HG03571 (cell line): ENCODE measurements at regions not wholly inside any gene's neighbourhood (a gene's known extent, or its start where the extent isn't known, plus 50 kb on each side); places are given as distances from the start of the nearest gene placed in this dataset.

Experiments
- ATAC-seq: cut with Tn5 transposase; IDR thresholded peaks from one replicate; pipeline ENCODE4 v1.9.1; 2021; ENCODE audit not compliant: unreplicated experiment

DNA sequence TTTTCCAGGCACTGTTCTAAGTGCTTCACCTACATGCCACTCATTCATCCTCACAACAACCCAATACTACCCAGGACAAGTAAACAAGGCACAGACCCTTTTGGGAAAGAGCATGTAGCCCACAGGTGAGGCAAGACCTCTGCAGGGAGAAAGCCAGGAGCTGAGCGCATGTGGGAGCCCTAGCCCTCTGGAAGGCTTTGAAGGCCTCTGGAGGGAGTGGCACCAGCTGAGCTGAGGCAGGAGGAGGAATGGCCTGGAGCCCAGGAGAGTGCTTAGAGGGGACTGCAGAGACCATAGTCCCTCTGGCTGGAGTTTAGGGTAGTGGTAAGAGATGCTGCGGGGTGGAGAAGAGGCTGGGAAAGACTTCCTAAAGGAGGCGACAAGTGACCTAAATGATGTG lies 516.5 kb downstream of the FUT8 start:
- no peak for ATAC-seq

GRCh38 chr14:65933400-65934069 lies 521.0 kb downstream of the FUT8 start:
- no peak for ATAC-seq

DNA sequence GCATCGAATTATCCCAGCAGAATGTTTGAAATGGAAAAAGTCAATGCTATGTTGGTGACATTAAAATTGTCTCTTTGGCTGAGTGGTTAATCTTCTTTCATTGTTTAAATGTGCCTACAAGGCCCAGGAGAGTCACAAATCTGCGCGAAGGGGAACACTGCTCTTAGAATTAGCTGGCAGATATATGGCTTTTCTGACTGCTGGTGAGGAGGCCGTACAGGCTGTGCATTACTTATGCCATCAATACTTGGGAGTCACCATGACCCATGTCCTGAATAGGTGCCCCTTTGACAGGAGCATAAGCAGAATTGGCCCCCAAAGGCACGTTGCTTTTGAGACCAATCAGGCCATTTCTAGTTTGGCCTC lies 521.5 kb downstream of the FUT8 start:
- ATAC-seq = no peak

- ATAC-seq = no peak
Observed at GRCh38 chr14:65936342-65936975, 523.9 kb downstream of the FUT8 start.

DNA sequence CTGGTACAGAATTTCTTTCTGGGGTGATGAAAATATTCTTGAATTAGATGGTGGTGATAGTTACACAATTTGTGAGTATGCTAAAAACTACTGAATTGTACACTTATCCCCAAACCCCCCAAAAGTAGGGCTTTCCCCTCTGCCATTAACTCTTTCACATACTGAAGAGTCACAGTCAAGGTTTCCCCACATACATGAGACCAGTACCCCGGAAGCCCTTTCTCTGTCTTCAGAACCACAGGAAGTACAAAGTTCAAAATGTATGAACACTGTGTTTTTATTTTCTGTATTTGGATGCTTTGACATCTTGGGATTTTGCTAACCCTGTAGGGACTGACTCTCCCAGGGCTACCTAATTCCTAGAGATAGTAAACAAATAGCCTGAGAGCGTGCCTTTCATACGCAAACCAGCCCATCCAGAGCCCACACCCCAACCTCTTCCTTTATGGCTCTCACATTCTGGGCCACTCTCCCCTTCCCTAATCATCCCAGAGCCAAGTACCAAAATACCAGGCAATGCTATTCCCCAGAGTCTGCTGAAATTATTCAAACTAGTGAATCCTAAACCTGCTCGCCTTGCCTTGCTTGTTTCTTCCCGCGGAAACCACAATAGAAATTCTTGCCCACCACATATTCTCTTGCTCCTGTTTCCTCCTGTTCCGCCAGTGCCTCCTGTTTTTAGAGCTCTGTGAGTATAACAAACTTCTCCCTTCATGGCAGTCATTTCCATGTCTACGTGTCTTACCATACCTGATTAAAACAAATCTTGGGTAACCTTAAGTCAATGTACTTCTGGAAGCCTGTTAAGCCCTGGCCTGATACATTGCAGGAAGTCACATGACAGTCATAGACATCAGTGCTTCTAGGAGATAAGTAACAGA lies 524.8 kb downstream of the FUT8 start:
- no peak for ATAC-seq

GRCh38 chr14:65937960-65938316 lies 525.4 kb downstream of the FUT8 start:
- ATAC-seq = no peak

DNA sequence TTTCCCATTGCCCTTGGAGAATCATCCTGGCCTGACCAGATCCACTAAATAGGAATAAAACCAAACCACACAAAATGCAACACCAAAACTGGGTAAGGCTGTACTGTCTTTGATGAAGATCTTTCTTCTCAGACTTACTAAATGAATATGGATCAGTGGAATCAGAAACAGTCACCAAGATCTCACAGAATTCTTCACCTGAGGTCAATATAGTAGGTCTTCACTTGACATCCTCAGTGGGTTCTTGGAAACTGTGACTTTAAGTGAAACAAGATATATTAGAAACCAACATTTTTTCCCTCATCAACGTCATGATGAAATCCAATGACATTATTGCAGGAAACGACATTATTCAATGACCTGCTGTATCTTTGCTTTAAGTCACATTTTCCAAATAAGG lies 526.2 kb downstream of the FUT8 start:
- no peak for ATAC-seq

GRCh38 chr14:65939184-65939583 lies 526.7 kb downstream of the FUT8 start:
- no peak for ATAC-seq

DNA sequence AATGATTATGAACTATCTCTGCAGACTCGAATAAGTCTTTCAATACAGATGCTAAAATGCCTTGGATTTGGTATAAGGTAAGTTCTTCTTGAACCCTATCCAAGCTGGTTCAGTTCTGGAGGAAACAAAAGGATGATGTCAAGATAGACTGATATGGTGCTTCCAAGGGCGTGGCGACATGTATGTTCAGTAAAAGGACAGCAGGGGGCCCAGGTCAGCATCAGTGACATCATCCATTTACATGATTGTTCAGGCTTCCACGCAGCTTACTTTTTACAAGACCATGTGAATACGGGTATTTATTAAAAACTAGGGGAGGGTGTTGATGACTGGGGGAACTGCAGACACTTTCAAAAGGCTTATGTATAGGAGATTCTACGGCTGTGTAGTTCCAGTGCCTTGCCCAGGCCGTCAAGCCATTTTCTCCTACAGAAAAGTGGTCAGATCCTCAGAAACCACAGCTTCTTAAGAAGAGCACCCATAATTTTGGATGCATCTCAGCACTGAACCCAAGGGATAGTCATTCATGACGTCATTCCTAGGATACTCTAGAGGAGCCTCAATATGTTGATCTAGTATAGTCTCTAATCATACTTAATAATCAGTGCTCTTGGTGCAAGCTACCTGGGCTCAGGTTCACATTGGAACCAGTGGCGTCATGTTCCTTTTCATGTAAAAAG lies 527.7 kb downstream of the FUT8 start:
- ATAC-seq = no peak

DNA sequence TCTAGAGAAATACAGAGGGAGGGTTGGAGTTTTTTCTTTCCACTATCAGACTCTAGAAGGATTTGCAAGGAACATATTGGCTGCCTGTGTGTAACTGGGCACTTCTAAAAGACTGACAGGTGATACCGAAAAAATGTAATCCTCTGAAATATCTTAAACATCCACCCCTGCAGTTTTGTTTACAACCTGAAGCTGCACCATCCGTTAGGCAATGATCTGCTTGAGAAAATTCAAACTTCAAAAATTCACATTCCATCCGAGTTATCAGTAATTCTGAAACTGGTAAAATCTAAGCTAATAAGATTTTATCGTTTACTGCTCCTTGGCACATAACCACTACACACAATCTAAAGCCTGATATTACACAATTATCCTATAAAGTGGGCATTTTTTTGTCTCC lies 528.6 kb downstream of the FUT8 start:
- no peak for ATAC-seq

GRCh38 chr14:65943150-65943549 lies 530.6 kb downstream of the FUT8 start:
- ATAC-seq = no peak

DNA sequence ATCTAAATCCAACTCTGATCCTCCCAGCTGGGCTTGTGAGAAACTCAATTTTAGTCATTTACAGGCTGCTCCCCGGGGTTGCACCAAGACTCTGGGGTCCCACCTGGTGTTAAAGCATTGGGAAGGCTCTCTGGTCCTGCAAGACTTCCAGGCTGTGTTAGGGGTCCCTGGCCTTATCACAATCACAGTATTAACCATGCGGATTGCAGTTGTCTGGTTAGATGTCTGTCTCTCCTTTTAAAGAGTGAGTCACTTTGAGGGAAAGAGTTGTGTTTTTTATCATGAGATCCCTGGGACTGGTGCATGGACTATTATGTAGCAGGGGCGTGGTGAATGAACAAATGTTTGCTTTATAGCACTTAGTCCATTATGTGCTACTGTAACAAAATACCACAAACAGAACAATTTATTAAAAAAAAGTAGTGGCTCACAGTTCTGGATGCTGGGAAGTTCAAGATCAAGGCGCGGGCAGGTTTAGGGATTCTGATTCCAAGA lies 531.4 kb downstream of the FUT8 start:
- ATAC-seq = no peak

DNA sequence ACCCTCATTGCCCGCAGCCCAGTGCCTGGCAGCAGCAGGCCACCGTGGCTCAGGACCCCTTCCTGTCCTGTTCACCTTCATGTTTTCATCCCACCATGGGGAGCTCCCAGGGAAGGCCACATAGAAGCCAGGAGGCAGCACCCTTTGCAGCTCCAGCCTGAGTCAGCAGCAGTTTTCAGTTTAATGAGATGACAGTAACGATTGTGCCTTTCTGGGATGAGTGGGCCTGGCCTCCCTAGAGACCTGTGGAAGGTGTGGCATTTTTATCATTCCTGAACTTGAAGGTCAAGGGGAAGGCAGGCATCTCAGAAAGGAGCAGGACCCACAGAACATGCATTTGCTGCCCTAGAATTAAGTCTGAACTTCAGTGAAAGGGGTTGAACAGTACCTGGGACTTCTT lies 532.8 kb downstream of the FUT8 start:
- no peak for ATAC-seq

- ATAC-seq = no peak
Observed at GRCh38 chr14:65946494-65946893, 534.0 kb downstream of the FUT8 start.

DNA sequence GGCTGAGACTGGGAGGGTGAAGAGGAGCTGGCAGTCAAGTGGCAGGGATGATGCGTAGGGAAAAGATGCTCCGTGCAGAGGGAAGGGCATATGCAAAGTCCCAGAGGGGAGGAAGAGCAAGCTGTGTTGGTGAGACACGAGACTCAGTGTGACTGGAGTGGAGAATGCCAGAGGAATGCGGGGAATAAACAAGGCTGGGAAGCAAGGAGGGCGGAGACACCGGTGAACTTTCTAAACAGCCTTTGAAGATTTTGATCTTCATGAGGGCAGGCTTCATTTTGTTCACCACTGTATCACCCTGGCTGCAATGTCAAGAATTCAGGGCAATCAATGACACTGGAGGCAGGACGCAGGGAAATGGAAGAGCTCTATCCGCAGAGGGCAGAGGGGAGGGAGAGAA lies 535.8 kb downstream of the FUT8 start:
- ATAC-seq = no peak

DNA sequence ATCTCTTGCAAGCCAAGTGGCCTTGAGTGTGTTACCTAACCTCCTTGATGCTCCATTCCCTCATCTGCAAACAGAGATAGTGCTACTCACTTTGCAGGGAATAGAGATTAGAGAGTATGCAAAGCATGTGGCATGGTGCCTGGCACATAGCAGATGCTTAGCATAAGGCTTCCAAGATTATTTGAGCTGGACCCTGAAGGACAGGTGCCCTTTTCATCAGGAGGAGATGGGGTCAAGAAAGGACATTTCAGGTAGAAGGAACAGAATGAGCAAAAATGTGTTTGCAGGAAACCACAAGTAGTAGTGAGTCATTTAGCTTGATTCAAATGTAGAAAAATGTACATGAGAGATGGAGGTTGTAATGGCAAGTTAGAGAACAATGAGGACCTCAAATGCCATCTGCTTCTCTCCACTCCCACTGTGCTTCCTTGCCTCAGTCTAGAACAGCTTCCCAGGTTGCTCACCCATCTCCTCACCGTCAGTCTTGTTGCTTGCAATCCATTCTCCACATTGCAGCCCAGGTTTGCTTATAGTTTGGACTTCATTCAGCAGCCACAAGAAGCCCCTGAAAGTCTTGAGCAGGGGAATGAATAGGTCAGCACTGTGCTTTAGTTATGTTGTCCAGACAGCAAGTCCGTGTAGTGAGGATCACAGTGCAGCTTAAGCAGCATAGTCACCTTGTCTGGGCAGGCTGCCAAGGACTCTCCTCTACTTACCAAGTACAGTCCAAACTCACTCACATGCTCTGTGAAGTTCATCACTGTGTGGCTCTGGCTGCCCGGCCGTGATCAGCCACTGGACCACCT lies 536.3 kb upstream of the CCDC196 start:
- ATAC-seq = no peak

DNA sequence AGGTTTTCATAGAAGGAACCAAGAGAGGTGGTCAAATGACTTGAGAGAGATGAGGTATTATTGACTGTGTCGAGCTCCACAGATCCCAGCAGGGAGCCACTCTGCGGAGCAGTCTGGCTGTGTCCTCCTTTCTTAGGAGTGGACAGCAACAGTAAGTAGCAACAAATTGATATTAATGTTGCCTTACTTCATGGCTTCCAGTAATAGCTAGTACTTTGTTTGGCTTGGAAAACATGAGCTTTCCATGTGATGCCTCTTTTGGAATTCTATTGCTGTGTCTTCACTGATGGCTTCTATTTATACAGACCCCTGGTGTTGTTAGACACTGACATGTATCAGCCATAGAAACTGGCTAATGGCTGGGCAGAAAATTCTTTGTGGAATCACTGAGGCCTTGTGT lies 531.2 kb upstream of the CCDC196 start:
- no peak for ATAC-seq

GRCh38 chr14:65957631-65958205 lies 528.5 kb upstream of the CCDC196 start:
- no peak for ATAC-seq

- ATAC-seq = no peak
Observed at GRCh38 chr14:65958664-65959562, 527.3 kb upstream of the CCDC196 start.
